ENCODE measurements at regions not wholly inside any gene's neighbourhood (a gene's known extent, or its start where the extent isn't known, plus 50 kb on each side); places are given as distances from the start of the nearest gene placed in this dataset.

DNA sequence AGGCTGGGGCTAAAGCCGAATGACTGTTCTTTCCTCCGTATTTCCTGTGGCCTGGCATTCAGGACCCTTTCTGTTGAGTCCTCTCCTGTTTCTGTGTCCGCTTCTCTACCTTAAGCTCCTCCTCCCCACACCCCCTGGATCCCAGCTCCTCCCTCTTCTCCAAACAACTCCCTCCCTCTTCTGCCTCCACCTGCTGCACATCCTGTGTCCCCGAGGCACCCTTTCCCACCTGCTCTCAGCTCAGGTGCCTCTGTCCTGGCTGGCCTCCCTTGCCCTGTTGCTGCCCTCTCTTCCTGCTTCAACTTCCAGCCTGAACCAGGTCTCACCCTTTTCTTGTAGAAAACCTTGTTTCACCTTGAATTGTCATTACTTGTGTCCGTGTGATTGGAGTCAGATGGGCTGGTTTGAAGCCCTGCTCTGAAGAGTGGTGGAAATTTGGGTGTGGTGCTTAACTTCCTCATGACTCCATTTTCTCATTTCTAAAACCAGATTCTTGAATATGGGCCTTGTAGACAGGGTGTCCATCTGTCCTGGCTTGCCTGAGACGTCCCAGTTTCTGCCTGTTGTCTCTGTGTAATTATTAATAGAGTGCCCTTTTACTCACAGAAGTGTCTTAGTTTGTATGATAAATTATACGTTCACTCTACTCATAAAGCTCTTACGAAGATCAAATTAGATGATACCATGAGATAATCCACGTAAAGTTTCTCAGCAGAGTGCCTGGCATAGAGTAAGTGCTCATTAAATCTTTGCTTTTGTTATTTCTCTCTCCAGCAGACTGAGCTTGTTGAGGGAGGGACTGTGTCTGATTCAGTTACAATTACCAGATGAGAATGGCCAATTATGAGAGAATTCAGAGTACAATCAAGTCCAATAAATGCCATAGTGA lies 58.9 kb upstream of the TRABD2B start:
- no peak for DNase-seq

GRCh38 chr1:48054232-48054631 lies 57.0 kb upstream of the TRABD2B start:
- no peak for DNase-seq

DNA sequence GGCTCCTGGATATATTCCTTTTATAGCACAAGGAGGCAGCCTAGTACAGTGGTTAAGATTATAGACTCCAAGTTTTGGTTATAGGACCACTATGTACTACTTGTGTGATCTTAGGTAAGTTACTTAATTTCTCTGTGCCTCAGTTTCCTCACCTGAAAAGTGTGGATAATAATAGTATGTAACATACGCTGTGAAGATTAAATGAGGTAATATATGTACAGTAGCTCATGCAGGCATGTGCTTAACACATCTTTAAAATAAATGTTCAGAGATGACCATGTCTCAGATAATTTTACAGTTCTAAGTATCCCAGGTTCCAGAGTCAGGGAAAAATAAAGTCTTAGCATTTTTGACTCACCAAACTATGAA lies 55.7 kb upstream of the TRABD2B start:
- DNase-seq, result no peak

DNA sequence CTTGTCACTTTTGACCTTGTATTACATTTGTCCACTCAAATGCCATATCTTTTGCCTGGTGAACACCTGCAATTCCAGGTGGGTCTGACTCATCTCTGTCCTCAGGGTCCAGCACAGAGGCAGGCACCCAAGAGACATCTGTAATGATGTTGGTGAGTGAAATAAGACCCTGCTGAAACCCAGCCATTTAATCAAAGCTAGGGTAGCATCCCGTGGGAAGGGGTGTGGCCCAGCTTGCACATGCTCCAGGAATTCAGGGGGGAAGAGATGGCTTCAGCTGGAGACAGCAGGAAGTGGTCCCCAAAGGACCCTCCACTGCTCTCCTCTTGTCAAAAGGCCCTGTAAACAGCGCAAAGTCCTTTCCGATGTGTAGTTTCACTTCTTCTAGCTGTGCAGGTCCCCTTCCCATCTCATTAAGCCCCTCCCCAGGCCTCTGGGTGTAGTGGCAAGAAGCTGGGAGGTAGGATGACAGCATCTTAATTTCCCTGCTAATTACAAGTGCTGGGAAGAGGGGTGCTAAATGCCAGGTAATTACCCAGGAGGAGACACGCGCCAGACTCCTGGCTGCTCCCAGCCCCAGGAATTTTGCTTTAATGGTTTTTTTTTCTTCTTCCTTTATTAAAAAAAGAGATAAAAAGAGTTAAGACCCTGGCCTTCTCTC lies 54.4 kb upstream of the TRABD2B start:
- DNase-seq, result no peak

DNA sequence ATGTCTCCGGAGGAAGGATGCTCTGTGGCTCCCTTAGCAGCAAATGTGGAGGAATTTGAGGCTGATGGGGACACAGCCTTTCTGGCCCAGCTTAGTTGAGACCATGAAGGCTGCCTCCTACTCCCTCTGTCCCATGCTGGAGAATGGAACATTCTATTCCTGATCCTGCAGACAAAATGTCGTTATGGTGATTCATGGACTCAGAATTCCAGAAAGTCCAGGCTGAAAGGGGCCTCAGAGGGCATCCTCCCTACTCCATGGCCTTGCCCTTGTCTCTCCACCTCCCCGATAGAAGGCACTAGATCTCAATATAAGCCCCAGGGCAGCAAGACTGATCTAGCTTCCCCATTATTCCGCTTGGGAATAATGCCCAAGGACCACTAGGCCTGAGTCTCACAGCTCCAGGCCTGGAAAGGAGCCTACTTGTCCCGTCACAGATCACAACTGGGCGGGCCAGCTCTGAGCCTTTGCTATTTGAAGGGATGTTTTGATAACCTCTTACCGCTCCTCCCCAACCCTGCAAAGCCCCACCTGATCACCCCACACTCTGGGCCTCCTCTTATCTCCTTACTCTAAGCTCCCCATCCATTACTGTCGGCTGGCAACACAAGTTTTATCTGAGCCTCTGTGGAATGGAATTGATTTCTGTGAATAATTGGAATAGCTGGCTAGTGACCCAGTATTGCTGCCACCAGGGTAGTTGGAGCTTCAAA lies 52.8 kb upstream of the TRABD2B start:
- no peak for DNase-seq

- no peak for DNase-seq
Measured at GRCh38 chr1:48048980-48049379, 51.8 kb upstream of the TRABD2B start.

- DNase-seq, result no peak
Measured at GRCh38 chr1:48048064-48048463, 50.9 kb upstream of the TRABD2B start.

- no peak for DNase-seq
Measured at GRCh38 chr1:48047116-48047515, 49.9 kb upstream of the TRABD2B start.

Data from renal pelvis (tissue), 1 donor.